Keratinocyte (primary cell): ENCODE measurements at regions not wholly inside any gene's neighbourhood (a gene's known extent, or its start where the extent isn't known, plus 50 kb on each side); places are given as distances from the start of the nearest gene placed in this dataset.

Experiments
- DNase-seq: peaks from one replicate; pipeline ENCODE4 v3.0.0-alpha.2; 2011; ENCODE audit warnings: low read depth, missing footprints, low spot score
- FAIRE-seq: peaks from 2 replicates; lab custom pipeline; 2011; peaks lifted over from hg19 to GRCh38; lab: Jason Lieb, UNC
- H2AFZ ChIP-seq: 2 replicates; pipeline ENCODE4 v1.6.0; 2012; ENCODE audit warnings: low read length, control low read depth, inconsistent platforms; ENCODE audit not compliant: control insufficient read depth
- H3K27ac ChIP-seq: 2 replicates; pipeline ENCODE4 v1.5.1; 2011; ENCODE audit warnings: low read length; ENCODE audit not compliant: control insufficient read depth, insufficient read depth
- H3K27me3 ChIP-seq: 3 replicates; pipeline ENCODE4 v1.6.0; 2011; ENCODE audit warnings: low read length; ENCODE audit not compliant: control insufficient read depth, insufficient read depth; ENCODE audit errors: extremely low read depth
- H3K36me3 ChIP-seq, 2 experiments: 2 replicates in 1 of 2; 3 replicates in 1 of 2; pipeline ENCODE4 v1.5.1; 2011; ENCODE audit warnings: low read length in 2 of 2, mild to moderate bottlenecking in 1 of 2; ENCODE audit not compliant: control insufficient read depth in 2 of 2, insufficient read depth in 2 of 2; ENCODE audit errors: extremely low read depth in 1 of 2
- H3K4me1 ChIP-seq: 3 replicates; pipeline ENCODE4 v1.5.1; 2011; ENCODE audit warnings: low read length; ENCODE audit not compliant: control insufficient read depth, insufficient read depth; ENCODE audit errors: extremely low read depth
- H3K4me2 ChIP-seq: 3 replicates; pipeline ENCODE4 v1.6.0; 2011; ENCODE audit warnings: low read depth, low read length; ENCODE audit not compliant: control insufficient read depth, insufficient read depth; ENCODE audit errors: extremely low read depth
- H3K4me3 ChIP-seq, 3 experiments: fragments of 200-600 bp in 1 of 3; sonication (generic) in 1 of 3; 2 replicates in 2 of 3; 3 replicates in 1 of 3; pipeline ENCODE4 v1.5.1; 2011 to 2016; ENCODE audit warnings: low read length in 3 of 3, mild to moderate bottlenecking in 3 of 3, control low read depth in 2 of 3, inconsistent platforms in 1 of 3, low read depth in 1 of 3, mixed read lengths in 1 of 3, mixed run types in 1 of 3, moderate library complexity in 1 of 3; ENCODE audit not compliant: control insufficient read depth in 2 of 3, insufficient read depth in 2 of 3; ENCODE audit errors: extremely low read depth in 1 of 3
- H3K79me2 ChIP-seq: 2 replicates; pipeline ENCODE4 v1.6.0; 2012; ENCODE audit warnings: low read length; ENCODE audit not compliant: control insufficient read depth, insufficient read depth
- H3K9ac ChIP-seq: 3 replicates; pipeline ENCODE4 v1.6.0; 2011; ENCODE audit warnings: low read length; ENCODE audit not compliant: control insufficient read depth, insufficient read depth; ENCODE audit errors: extremely low read depth
- H3K9me1 ChIP-seq: 3 replicates; pipeline ENCODE4 v1.6.0; 2011; ENCODE audit warnings: low read length; ENCODE audit not compliant: control insufficient read depth, insufficient read depth; ENCODE audit errors: extremely low read depth
- H3K9me3 ChIP-seq: 2 replicates; pipeline ENCODE4 v1.5.1; 2012; ENCODE audit warnings: low read depth, low read length; ENCODE audit not compliant: control insufficient read depth
- H4K20me1 ChIP-seq: 3 replicates; pipeline ENCODE4 v1.6.0; 2011; ENCODE audit warnings: low read length; ENCODE audit not compliant: control insufficient read depth, insufficient read depth; ENCODE audit errors: extremely low read depth
- EZH2 ChIP-seq: IDR thresholded peaks from one replicate; pipeline ENCODE4 v1.6.1; 2012; ENCODE audit warnings: inconsistent platforms, mild to moderate bottlenecking, low read length, moderate library complexity
- dilution Hi-C: fragments of 300-500 bp; cut with MboI; formaldehyde crosslinking; loops from one replicate; pipeline ENCODE4 v1.7.0; 2020; ENCODE audit warnings: low sequenced_read_pairs; ENCODE audit not compliant: extremely low pct_ligation_motif_present
- TF ChIP-seq, protein P1 (sequence below), 3 experiments: IDR thresholded peaks in 1 of 3; conservative IDR thresholded peaks in 1 of 3; optimal IDR thresholded peaks in 1 of 3; 2 replicates in 2 of 3; 3 replicates in 1 of 3; pipeline versions ENCODE3 to v1.5.1; 2011; ENCODE audit warnings: low read length in 3 of 3, mild to moderate bottlenecking in 3 of 3, moderate library complexity in 2 of 3, control low read depth in 1 of 3, inconsistent platforms in 1 of 3; ENCODE audit not compliant: insufficient read depth in 2 of 3; ENCODE audit errors: extremely low read depth in 1 of 3

DNA sequence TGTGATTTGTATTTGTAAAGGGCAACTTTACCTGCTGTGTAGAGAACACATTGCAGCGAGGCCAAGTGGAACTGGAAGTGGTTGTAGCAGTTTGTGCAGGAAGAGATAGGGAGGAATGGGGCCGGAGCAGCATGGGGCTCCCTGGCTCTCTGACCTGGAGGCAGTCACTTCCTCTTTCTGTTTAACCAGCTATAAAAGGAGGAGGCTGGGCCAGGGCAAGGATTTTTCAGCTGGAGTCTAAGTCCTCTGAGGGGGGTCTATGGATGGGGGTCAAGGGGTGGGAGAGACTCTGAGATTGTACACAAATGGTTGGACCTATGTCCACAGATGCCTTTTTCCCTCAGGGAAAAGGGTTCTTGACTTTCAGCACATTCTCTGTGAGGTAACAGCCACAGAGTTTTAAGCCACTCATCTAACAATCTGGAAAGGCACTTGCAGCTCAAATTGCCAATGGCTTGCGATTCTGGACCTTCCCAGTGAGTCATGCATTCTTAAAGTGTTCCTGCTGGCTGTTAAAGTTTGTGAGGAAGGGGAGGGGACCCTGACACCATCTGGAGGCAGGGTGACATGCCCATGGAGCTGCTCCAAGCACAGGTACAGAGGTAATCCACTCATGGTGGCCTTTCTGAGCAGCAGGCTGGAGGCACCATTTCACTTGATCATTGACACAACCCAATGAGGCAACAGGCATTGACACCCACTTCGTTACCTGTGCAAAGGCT is 347.0 kb downstream of the CYRIA start:
- no peaks in the 10 kb centered on the region for H3K9me3 ChIP-seq
- TF ChIP-seq, protein P1, sequence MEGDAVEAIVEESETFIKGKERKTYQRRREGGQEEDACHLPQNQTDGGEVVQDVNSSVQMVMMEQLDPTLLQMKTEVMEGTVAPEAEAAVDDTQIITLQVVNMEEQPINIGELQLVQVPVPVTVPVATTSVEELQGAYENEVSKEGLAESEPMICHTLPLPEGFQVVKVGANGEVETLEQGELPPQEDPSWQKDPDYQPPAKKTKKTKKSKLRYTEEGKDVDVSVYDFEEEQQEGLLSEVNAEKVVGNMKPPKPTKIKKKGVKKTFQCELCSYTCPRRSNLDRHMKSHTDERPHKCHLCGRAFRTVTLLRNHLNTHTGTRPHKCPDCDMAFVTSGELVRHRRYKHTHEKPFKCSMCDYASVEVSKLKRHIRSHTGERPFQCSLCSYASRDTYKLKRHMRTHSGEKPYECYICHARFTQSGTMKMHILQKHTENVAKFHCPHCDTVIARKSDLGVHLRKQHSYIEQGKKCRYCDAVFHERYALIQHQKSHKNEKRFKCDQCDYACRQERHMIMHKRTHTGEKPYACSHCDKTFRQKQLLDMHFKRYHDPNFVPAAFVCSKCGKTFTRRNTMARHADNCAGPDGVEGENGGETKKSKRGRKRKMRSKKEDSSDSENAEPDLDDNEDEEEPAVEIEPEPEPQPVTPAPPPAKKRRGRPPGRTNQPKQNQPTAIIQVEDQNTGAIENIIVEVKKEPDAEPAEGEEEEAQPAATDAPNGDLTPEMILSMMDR (optimal IDR thresholded peaks at IDR 0.05 in 1 of 3, IDR thresholded peaks at IDR 0.05 in 1 of 3, conservative IDR thresholded peaks at IDR 0.05 in 1 of 3; ENCODE audit: extremely low read depth in 1 of 3, insufficient read depth in 2 of 3, low read length in 3 of 3), result no peak
- TF ChIP-seq EZH2, result no peak
- no peaks in the 10 kb centered on the region for H3K9me1 ChIP-seq
- H3K4me1 ChIP-seq, result no peaks in the 10 kb centered on the region
- no peaks in the 10 kb centered on the region for H3K27me3 ChIP-seq
- dilution Hi-C loops, result no loop called here
- H3K36me3 ChIP-seq, result no peaks in the 10 kb centered on the region
- no peak overlapping the region for H2AFZ ChIP-seq
- no peak overlapping the region for H3K4me3 ChIP-seq
- H3K79me2 ChIP-seq, result no peaks in the 10 kb centered on the region
- FAIRE-seq (no peak), DNase-seq (no peak)
- no peaks in the 10 kb centered on the region for H4K20me1 ChIP-seq
- H3K9ac ChIP-seq, result no peak overlapping the region
- H3K27ac ChIP-seq, result no peak overlapping the region
- no peak overlapping the region for H3K4me2 ChIP-seq

DNA sequence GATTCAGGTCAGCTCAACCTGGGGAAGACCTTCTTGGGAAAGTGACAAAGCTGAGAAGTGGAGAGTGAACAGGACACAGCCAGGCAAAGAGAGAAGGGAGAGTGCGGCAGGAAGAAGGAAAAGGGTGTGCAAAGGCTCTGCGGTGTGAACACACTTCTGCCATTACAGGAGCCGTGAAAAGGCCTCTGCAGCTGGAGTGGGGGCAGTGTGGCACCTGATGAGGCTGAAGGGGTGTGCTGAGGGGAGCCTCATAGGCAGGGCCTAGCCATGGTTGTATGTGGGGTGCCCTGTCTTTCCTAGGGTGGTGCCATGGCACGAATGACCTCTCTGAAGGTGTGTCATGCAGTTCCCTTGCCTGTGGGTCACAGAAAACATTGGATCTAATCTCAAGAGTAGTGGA is 347.6 kb downstream of the CYRIA start:
- FAIRE-seq, result no peak
- dilution Hi-C loops, result no loop called here
- Histone ChIP-seq H3K27ac (no peak overlapping the region), H3K4me3 (no peak overlapping the region), H3K9me1 (no peaks in the 10 kb centered on the region), H3K36me3 (no peaks in the 10 kb centered on the region), H3K79me2 (no peaks in the 10 kb centered on the region), H3K9me3 (no peaks in the 10 kb centered on the region), H3K4me1 (no peaks in the 10 kb centered on the region), H3K27me3 (no peaks in the 10 kb centered on the region), H4K20me1 (no peaks in the 10 kb centered on the region), H3K9ac (no peak overlapping the region), H3K4me2 (no peak overlapping the region), H2AFZ (no peak overlapping the region)
- no peak for DNase-seq
- TF ChIP-seq, protein P1 (optimal IDR thresholded peaks at IDR 0.05 in 1 of 3, IDR thresholded peaks at IDR 0.05 in 1 of 3, conservative IDR thresholded peaks at IDR 0.05 in 1 of 3; ENCODE audit: extremely low read depth in 1 of 3, insufficient read depth in 2 of 3, low read length in 3 of 3), result no peak
- TF ChIP-seq EZH2, result no peak
